OCI-LY7 (cell line): ENCODE measurements at regions not wholly inside any gene's neighbourhood (a gene's known extent, or its start where the extent isn't known, plus 50 kb on each side); places are given as distances from the start of the nearest gene placed in this dataset.

Experiments used
- CTCF ChIP-seq: fragments of 200-600 bp; sonication (generic); conservative IDR thresholded peaks from 2 replicates; pipeline ENCODE4 v1.5.1; 2014; ENCODE audit warnings: mild to moderate bottlenecking, antibody characterized with exemption, low read length, moderate library complexity, mixed read lengths
- EZH2phosphoT487 ChIP-seq: fragments of 200-600 bp; sonication (generic); IDR thresholded peaks from 2 replicates; pipeline ENCODE4 v1.6.1; 2018; ENCODE audit warnings: low read depth, borderline replicate concordance, mild to moderate bottlenecking, mixed run types, antibody characterized with exemption, low read length, moderate library complexity, mixed read lengths

- TF ChIP-seq CTCF (no peak), EZH2phosphoT487 (no peak)
Observed at GRCh38 chr12:30188602-30189326, 405.0 kb upstream of the TMTC1 start.
